Pulmonary artery endothelial cell (primary cell): ENCODE measurements at regions not wholly inside any gene's neighbourhood (a gene's known extent, or its start where the extent isn't known, plus 50 kb on each side); places are given as distances from the start of the nearest gene placed in this dataset.

Experiments used
- DNase-seq: peaks from one replicate; pipeline ENCODE4 v3.0.0-alpha.2; 2011; ENCODE audit warnings: low read depth, low spot score

DNA sequence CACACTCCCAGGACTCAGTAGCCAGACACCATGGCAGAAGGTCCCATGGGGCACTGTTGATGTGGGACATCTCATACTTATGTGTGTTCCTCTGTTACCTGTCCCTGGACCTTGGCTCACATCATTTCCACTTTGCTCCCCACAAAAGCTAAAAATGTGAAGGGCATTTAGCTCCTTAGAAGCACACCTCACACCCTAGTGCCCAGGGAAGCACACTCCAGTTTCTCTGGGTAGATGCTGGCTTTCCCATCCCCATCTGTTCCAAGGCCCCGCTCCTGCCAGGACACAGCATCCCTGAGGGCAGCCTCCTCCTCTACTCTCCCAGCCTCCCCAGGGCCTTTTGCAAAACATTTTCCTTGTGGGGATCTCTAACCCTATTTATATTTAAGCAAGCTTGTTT, 572.4 kb upstream of the MGMT start:
- DNase-seq = no peak

DNA sequence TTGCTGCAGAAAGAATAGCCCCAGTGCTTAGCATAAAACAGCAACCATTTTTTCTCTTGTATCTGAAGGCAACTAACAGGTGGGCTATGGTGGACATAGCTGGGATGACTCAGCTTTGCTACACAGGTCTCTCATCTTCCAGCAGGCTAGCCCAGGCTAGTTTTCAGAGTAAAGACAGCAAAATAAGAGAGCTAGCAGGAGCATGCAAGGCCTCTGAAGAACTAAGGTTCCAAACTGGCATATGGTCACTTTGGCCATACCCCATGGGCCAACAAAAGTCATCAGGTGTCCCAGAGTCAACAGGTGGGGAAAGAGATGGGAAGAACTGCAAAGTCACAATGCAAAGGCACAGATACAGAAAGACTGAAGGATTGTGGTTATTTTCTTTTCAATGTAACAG, 571.6 kb upstream of the MGMT start:
- DNase-seq = no peak

DNA sequence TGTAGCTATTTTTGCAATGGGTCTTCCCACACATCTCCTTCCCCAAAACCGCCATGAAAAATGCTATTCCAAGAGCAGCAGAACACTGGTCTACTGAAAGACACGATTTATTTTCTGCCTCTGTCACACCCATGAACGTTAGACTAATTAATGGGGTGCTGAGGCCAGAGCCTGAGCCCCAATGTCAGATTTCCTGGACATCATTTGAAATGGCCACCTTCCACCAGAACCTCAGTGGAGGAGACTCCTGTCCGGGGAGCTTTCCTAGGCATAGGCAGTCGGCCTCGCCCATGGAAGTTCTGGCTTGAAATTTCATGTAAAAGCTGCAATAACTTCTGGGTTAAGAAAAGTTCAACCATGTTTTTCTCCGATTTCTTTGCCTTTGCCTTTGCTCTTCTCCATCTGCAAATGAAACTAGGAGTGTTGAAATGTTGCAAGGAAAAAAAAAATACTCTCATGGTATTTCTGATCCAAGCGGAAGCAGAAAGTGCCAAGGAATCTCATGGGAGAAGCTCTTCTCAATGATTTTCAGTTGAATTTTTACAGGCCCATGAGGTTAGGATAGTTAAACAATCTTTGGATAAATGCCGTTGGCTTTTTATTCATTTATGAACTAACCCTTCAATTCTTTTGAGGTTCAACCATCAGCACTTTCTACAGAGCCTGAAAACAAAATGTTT, 570.8 kb upstream of the MGMT start:
- no peak for DNase-seq

DNA sequence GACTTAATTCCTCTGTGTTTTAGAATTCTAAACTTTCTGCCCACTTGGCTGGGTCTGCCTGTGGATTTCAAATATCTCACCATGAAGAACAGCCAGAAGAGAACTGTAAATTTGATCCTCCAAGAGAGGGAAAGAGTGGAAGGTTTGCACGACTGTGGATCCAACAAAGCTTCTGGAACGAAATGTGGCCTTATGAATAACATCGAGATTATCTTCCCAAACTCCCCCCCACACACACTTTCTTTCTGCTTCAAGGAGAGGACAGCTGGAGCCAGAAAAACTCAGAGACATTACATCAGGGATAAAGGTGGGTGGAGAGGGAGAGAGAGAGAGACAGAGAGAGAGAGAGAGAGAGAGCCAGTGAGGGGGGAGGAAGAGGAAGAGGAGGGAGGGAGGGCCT, 570.1 kb upstream of the MGMT start:
- DNase-seq = no peak

DNA sequence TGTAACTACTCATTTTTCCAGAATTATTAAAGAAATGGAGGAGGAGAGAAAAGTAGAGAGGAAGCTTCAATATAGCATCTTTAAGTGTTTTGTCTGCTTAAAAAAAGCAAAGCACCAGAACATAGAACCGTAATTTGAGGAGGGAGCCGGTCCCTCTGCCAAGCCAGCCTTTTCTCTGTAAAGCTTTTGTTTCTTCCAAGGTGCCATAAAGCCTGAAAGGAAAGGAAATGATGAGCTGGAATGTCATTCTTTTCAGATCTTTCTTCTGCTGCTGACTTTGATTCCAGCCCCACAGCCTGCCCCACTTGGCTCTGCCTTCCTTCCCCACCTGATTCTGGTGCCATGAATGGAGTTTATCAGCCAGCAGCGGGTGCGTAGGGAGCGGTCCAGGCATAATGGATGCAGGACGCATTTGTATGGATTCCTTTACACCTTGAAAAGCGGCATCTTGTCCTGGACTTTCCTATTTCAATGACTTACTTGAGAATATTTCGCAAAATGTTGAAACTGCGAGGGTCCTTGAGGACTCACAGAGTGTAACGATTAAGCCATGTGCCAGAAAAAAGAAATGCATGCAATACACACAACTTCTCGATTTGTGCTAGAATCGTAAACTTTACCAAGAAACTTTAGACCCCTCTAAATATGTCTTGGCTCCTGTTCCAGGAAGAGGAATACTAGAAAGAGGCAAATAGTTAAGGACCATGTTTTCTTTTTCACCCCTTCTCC, 569.5 kb upstream of the MGMT start:
- DNase-seq = no peak

DNA sequence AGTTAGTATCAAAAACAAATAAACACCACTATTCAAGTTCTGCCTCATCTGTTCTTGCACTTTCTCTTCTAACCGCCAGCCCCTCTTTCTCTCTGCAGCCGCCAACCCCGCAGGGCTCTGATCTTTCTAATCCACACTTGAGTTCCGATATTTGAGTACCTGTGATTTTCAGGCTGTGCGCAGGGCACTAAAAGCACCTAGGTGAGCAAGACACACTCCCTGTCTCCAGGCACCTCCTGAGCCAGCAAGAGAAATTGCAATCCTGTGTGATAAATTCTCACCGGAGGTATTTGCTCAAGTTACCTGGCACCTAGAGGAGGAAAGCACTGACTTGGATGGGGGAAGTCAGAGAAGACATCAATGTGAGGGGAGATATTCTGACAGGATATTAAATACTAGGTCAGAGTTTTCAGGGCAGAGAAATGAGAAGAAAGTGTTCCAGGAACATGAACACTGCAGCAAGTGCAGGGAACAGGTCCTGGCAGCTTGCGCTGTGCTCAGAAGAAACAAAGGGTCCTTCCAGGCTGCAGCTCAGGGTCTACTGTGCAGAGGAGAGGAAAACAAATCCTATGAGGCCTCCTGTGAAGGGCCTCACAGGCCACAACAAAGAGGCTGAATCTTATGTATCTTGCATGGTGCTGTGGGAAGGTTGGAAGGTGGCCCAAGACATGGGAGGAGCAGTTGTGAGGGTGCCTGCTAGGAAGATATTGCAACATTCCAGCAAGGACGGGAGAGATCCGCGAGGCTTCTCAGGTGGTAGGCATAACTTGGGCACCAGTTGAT, 568.7 kb upstream of the MGMT start:
- no peak for DNase-seq

DNA sequence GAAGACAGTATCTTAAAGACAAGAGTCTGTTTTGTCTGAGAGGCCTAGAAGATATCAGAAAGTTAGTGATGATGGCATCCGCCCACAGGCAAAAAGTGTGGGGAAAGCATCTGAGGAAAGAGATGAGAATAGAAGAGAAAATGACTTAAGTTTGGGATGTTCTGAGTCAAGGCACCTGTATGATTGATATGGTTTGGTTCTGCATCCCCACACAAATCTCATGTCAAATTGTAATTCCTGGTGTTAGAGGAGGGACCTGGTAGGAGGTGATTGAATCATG, 568.2 kb upstream of the MGMT start:
- DNase-seq = no peak

DNA sequence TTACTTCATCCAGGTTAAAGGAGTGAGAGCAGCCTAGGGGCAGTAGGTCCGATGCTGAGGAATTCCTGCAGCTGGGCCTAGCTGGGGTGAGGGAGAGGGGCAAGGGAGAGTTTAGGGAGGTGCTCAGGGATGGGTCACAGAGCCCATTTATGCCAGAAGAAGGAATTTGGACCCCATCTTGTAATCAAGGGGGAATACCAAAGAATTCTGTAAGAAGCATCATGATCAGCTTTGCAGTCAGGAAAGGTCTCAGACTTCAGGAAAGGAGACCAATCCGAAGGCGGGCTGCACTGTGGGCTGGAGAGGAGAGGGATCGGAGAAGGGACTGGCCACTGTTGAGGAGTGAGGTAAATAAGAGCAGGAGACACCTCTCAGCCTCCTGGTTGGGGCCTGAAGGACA, 566.6 kb upstream of the MGMT start:
- DNase-seq = no peak

DNA sequence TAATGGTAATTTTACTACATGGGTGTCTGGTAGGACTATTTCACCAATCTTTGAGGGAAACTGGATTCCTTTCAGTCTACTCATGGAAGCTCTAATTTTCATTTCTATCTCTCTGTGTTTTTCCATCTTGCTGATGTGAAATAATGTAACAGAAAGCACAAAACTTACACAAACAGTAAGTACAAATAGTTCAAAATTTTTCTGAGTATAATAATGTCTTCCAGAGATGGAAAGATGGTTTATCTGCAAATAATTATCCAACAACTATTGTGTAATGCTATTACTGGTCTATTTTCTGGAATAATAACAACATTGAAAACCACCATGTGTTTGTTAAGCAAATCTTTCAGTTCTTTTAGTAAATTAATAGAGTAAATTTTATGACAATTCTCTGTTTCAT, 565.8 kb upstream of the MGMT start:
- no peak for DNase-seq

DNA sequence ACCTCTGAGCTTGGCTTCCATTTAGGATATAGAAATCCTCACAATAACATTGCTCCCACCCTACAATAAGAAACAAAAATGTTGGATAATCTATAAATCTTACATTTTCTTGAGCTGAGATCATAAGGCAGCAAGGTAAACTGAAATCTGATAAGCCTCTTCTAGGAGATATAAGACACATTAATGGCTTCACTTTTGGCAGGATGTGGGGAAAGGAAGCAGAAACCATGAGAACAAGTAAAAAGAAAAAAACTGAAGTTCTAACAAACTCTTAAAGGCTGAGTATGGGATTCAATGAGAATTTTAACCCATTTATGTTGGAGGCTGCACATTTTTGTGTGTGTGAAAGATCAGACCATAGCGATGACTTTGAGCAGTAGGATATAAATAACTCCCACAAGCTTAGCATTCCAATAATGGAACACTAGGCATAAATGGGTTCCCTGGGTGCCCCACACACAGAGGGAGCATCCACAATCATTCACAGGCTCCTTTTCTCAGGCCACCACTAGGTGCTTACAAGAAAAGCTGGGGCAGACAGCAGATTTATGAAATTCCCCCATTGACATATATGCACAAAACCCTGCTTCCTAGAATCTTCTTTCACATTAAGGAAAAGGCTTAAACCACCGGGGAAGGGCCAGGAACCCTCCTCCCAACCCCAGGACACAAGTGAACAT, 564.9 kb upstream of the MGMT start:
- DNase-seq = no peak

DNA sequence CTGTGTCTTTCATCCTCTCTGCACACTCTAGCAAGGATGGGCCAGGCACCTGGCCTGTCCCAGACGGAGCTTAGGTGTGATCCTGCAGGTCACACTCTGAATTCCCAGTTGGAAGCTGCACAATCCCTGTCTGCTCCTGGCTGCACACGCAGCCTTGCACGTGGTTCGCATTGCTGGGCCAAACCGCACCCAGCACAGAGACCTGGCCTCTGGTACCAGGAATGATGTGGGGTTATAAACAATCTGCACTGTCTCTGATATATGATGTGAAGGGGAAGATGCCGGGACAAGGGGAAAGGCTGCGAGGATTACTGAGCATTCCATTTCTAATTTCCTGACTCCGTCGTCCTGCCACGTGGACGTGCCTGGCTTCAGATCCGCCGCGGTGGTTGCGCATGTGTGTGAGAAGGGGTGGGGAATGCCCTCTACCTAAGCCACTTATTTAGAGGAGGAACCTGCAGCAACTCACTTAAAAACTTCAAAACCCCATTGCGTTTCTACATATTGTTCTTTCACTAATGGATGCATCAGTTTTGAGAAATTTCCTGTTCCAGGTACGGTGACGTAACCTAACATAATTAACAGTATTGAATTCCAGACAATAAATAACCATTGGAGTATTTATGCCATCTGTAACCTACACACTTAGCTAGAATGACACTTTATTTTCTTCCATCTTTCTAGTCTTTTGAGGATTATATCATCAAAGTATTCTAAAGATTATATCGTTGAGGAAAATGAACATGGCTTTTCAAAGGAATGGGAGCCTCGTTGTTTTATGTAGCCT, 559.7 kb upstream of the MGMT start:
- DNase-seq = no peak

DNA sequence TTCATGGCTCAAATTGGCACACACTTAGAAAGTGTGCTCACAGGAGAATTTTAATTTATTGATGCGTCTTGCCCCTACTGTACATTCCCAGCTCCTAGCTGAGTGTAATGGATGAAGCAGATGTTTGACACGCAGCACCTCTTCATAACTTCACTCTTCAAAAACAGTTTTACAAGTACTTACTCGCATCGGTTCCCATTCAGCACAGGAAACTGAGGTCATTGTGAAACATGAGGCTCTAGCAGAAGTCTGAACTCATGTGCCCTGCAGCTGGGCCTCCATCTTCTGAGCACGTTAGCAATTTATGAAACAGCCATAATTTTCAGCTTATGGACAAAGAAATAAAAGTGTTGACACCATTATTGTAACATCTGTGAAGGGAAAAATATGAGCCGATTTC, 558.9 kb upstream of the MGMT start:
- DNase-seq = no peak

DNA sequence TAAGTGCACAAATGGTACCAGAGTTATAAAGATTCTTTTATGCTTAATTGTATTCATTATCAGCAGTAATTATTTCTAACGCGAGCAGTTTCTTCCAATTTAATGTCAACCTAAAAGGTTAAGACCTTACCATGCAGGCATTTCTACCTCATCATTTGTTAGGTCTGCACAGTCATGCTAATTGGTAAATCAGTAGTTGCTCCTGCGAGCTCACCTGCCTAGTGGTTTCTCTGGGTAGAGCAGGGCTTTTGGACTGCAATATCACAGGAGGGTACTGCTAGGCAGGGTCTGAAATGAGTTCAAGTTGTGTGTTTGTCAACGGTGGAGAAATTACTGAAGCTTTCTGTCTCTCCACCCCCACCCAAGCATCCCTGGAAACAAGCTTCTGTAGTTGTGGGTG, 558.5 kb upstream of the MGMT start:
- no peak for DNase-seq

DNA sequence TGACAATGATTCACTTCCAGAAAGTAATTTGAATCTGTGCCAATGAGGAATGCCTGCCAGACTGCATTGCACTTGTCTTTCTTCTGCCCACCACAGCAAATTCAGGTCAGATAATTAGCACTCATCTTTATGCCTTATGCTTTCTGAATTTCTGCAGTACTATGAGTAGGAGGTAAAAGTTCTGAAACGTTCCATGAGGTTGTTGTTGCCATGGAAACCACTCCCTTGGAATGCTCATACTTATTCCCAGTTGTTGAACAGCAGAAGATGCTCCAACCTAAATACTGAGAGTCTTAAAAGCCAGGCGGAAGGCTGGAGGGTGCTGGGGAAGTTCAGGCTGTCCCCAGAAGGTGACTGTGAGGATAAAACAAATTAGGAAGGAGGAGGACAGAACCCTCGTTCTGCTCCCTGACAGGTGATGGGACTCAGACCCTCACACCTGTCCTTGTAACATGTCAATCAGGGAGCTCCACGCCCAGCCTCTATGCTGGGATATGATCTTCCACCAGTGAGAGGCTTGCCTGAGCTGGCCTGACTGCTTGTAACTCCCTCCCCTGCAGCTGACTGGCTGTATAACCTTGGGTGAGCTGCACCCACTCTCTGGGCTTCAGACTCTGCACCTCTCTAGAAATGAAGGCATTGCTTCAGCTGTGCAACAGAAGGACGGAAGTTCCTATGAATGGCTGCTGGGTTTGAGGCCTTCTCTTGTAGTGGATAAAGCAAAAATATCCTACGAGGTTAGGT, 554.3 kb upstream of the MGMT start:
- no peak for DNase-seq

DNA sequence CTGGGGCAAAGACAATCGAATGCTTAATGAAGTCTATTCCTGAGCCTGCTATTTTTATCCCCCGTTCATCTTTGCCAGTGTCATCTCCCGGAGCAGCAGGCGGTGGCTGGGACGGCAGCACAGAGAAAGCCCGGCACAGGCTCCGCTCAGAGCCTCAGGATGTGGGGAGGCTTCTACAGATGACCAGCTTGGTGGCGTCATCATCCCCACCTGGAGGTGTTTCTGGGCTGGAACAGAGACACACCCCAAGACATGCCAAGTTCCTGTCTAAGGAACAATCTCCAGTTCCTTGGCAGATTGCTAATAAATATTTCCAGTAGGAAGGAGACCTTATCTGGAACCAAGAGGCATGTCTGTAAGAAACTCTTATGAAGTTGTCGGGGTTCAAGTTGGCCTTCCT, 552.4 kb upstream of the MGMT start:
- no peak for DNase-seq

DNA sequence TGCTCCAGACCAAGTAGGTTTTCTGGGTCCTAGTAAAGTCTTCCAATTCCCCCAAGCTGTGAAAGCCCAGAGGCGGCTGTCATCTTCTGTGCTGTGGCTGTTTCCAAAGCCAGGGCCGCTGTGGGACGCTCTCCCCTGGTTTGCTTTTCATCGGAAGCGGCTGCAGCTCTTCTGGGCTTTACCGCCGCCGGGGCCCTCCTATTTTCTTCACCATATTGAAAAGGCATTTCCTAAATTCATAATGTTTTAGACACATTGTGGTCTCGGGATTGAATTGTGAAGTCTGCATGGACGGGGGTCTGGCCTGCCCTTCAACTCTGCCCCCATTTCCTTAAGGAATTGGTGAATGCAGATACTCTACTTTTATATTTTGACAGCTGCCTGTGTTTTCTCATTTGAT, 551.4 kb upstream of the MGMT start:
- no peak for DNase-seq

DNA sequence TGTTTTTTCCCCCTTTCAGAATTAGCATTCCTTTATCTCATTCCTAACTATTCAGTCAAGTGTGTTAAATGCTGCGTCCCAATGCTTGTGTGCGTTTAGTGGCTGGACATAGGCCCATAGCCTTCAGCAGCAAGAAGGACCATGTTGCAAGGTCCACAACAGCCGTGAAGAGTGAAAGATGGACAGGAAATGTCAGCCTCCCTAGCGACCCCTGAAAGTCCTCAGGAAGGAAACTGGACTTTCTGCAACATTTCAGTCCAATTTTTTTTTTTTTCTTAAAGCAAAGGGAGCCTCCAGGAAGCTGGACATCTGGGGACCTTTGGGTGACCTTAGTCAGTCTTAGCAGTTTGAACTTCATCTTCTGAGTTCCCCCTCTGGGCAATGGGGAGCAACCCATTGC, 550.7 kb upstream of the MGMT start:
- no peak for DNase-seq

DNA sequence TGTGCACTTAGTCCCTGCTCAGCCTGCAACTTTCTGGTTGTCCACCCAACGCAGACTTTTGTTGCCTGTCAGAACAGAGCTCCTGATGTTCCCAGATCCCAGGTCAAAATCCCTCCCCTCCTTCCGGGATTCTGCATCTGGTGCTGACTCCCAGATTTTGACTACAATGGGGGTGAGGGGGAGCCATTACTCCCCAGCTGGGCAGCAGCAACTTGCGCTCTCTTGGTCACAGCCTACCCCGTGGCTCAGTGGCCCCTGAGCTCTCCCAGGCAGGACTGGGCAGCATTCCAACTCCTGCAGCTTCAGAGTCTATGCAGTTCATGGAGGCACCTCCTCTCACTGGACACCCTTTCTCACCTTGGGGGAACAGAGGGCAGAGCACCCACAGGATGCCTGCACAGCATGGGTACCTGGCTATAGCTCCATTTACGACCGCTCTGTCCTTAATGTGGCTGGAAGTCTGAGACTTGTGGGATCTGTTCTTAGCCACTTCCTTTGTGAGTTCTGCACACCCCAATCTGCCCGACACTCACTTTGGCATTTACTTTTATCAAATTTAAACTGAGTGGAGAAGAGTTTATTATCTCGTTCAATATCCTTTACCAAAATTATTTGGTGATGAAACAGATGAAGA, 545.5 kb upstream of the MGMT start:
- DNase-seq = no peak

DNA sequence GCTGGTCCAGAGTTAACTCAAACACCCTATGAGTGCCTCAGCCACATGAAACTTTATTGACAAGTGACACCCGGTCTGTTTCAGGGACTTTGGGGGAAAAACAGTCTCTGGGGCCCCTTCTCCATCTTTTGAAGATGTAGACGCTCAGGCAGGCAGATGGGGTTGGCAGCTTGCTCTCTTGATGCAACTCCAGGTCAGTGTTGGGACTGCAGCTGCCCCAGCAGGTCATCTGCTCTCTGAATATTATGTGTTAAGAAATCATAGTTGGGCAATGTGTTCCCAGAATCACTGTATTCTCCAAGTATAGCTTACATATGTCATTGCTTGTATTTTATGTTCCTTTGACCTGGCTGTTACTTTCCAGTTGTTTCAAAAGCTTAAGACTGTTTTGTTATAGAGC, 544.9 kb upstream of the MGMT start:
- no peak for DNase-seq

DNA sequence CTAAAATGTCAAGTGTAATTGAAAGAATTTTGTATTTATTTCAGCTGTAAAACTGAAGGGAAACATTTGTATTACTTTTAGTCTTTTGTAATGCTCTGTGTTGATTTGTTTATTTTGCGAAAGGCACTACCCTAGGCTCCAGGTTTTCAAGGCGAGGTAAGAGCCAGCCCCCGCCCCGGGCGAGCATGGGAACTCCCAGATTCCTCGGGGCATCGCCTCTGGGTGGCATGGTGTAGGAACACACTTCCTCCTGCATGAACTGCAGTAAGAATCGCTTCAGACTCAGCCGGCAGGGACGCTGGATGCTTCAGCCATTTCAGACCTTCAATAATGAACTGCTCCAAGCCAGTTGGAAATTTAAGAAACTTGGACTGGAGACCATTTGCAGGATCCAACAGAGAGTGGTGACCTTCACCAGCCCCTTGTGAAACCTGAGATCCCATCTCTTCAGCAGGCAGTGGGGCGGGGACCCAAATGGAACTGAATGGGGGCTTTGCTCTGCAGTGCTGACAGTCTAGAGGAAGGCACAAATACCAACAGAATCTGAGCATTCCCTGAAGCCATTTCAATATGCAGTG, 544.3 kb upstream of the MGMT start:
- DNase-seq = no peak
